Ovary (tissue), 7 donors: ENCODE measurements at regions not wholly inside any gene's neighbourhood (a gene's known extent, or its start where the extent isn't known, plus 50 kb on each side); places are given as distances from the start of the nearest gene placed in this dataset.

ENCODE experiments used
- DNase-seq, 5 donors: peaks; one replicate each; pipeline ENCODE4 v3.0.0-alpha.2; 2019 to 2020
- H3K27ac ChIP-seq, 2 donors: fragments of 200-600 bp; one replicate each; pipeline versions ENCODE4 v1.5.1 to v1.8.0; 2019 to 2022
- H3K27me3 ChIP-seq: fragments of 200-600 bp; one replicate; pipeline ENCODE4 v1.8.0; 2022
- H3K36me3 ChIP-seq: fragments of 200-600 bp; sonication (generic); one replicate; pipeline ENCODE4 v1.5.1; 2019
- H3K4me1 ChIP-seq: one replicate; pipeline ENCODE4 v1.8.1; 2013; ENCODE audit warnings: mild to moderate bottlenecking, moderate library complexity; ENCODE audit not compliant: insufficient read depth
- H3K4me3 ChIP-seq: fragments of 200-600 bp; sonication (generic); one replicate; pipeline ENCODE4 v1.5.1; 2017
- H3K9me3 ChIP-seq, 2 donors: fragments of 200-600 bp in 1 of 2; sonication (generic) in 1 of 2; one replicate each; pipeline versions ENCODE4 v1.5.1 to v1.8.1; 2013 to 2019; ENCODE audit warnings: mild to moderate bottlenecking in 1 of 2, moderate library complexity in 1 of 2
- CTCF ChIP-seq, 3 donors: fragments of 450-650 bp in 2 of 3; fragments of 200-600 bp in 1 of 3; IDR thresholded peaks; one replicate each; pipeline versions ENCODE4 v1.5.1 to v1.8.0; 2016 to 2022; ENCODE audit warnings: antibody characterized with exemption in 3 of 3, mild to moderate bottlenecking in 1 of 3
- EP300 ChIP-seq: sonication (generic); formaldehyde crosslinking; IDR thresholded peaks from one replicate; pipeline ENCODE4 v1.6.1; 2017; ENCODE audit warnings: antibody characterized with exemption
- POLR2A ChIP-seq: fragments of 450-650 bp; IDR thresholded peaks from one replicate; pipeline ENCODE4 v1.6.1; 2017; ENCODE audit warnings: antibody characterized with exemption, mild to moderate bottlenecking, moderate library complexity
- WGBS, 3 donors: extraction: QIAGEN DNeasy Blood & Tissue Kit in 1 of 3; methylation state at CpG; one replicate each; pipeline versions ENCODE4 v1.1.5 to v1.1.7; 2013 to 2017; 5-methylcytosine and 5-hydroxymethylcytosine counted together
- intact Hi-C, 4 donors: fragments of 100-400 bp; cut with DNase I; formaldehyde crosslinking; loops; one replicate each; pipeline versions ENCODE4 v1.11.0 to v1.15.1; 2022 to 2023
- donor health status: DM: no; HTN: no; CAD: no; lungs with moderate emphysema.
- donor health status: DM: no; HTN: no; CAD: no.
- donor health status: Bipolar disorder and iron deficiency.
- donor health status: DM: no; HTN: no; CAD: no.
- donor health status: DM: yes; HTN: yes; CAD: no.

GRCh38 chr3:162665684-162666391 is 1169.2 kb downstream of the OTOL1 start:
- no peaks in the 10 kb centered on the region for H3K27me3 ChIP-seq
- H3K4me3 ChIP-seq = no peak overlapping the region
- WGBS, 3 donors = 93 to 100% (median 94%) methylated on average over 1 of the region's 1 CpG
- intact Hi-C loops = no loop called here
- DNase-seq = no peak
- no peak overlapping the region for H3K27ac ChIP-seq
- H3K4me1 ChIP-seq = no peaks in the 10 kb centered on the region
- H3K36me3 ChIP-seq = no peaks in the 10 kb centered on the region
- TF ChIP-seq CTCF (IDR thresholded peaks at IDR 0.05) (no peak), EP300 (no peak)
- no peaks in the 10 kb centered on the region for H3K9me3 ChIP-seq

DNA sequence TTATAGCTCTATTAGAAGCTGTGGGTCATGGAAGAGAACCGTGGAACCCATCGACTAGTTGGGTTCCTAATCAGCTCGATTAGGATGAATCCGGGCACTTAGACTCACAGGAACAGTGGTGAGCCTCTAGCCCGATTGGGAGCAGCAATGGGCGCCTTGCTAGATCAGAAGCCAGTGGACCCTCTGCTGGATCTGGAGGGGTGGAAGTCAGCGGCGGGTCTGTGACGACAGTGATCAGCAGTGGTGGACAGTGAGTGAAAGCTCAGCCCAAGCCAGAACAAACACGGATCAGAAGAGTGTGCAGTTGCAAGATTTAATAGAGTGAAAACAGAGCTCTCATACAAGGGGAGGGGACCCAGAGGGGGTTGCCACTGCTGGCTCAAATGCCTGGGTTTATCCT is 1170.2 kb downstream of the OTOL1 start:
- WGBS, 3 donors = 90 to 95% (median 91%) methylated on average over 10 of the region's 10 CpGs

GRCh38 chr3:162670181-162670580 is 1173.6 kb downstream of the OTOL1 start:
- intact Hi-C loops = no loop called here
- Histone ChIP-seq H3K9me3 (no peaks in the 10 kb centered on the region), H3K4me1 (peaks cover 4% of the 10 kb centered on the region), H3K27ac (no peak overlapping the region), H3K27me3 (no peaks in the 10 kb centered on the region), H3K36me3 (no peaks in the 10 kb centered on the region), H3K4me3 (no peak overlapping the region)
- DNase-seq = no peak
- TF ChIP-seq EP300 (no peak), CTCF (IDR thresholded peaks at IDR 0.05) (no peak), POLR2A (no peak)

More for the DNA sequence above, 1170.2 kb downstream of the OTOL1 start:
- Histone ChIP-seq H3K27ac (no peak overlapping the region), H3K36me3 (no peaks in the 10 kb centered on the region), H3K27me3 (no peaks in the 10 kb centered on the region), H3K4me1 (no peaks in the 10 kb centered on the region), H3K9me3 (no peaks in the 10 kb centered on the region), H3K4me3 (no peak overlapping the region)
- DNase-seq = no peak
- intact Hi-C loops = no loop called here
- TF ChIP-seq POLR2A = no peak
- no peak for TF ChIP-seq CTCF (IDR thresholded peaks at IDR 0.05)
- no peak for TF ChIP-seq EP300

GRCh38 chr3:162677475-162677874 is 1180.9 kb downstream of the OTOL1 start:
- H3K36me3 ChIP-seq = no peaks in the 10 kb centered on the region
- TF ChIP-seq EP300 (no peak), CTCF (IDR thresholded peaks at IDR 0.05) (no peak)
- WGBS, 3 donors = 9 to 22% (median 12%) methylated on average over 1 of the region's 1 CpG
- no peak overlapping the region for H3K4me3 ChIP-seq
- no peaks in the 10 kb centered on the region for H3K9me3 ChIP-seq
- DNase-seq = no peak
- H3K4me1 ChIP-seq = peaks cover under 1% of the 10 kb centered on the region
- no peaks in the 10 kb centered on the region for H3K27me3 ChIP-seq
- intact Hi-C loops = no loop called here
- H3K27ac ChIP-seq = no peak overlapping the region
